ENCODE measurements at regions not wholly inside any gene's neighbourhood (a gene's known extent, or its start where the extent isn't known, plus 50 kb on each side); places are given as distances from the start of the nearest gene placed in this dataset.

DNA sequence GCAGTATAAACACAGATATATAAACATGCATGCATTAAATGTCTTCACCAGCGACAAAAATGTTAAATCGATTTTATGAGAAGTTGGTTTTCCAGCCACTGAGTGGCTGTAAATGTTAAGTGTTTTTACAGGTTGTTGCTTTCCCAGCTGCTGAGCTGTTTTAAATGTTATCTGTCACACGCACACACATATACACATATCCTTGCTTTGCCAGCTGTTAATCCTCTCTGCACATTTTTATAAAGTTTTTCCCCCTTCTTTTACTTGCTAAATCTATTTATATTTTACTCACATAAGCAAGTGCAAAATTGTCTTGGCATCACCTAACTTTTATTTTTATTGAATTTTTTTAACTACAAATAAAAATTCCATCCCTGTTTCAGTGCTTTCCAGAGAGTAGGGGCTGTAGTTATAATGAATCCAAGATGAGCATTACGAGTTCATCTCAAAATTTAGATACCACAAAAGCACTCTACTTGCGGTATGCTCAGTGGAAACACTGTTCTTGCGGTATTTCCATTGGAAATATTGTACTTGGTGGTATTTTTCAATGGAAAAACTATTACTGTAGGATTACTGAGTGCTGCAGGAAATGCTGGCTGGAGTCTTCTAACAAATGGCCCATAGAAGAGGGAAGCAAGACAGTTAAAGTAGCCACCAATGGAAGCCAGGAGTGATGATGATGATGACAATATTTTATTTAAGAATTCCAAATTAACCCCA is 124.9 kb upstream of the KCNJ16 start:
- Histone ChIP-seq H3K27ac (no peak overlapping the region), H3K4me3 (no peak overlapping the region), H3K27me3 (ENCODE audit: insufficient read depth in 3 of 3, low read length in 2 of 3) (no peaks in the 10 kb centered on the region), H3K9me3 (no peaks in the 10 kb centered on the region), H3K4me1 (peaks cover 14% of the 10 kb centered on the region), H3K36me3 (ENCODE audit: insufficient read depth in 1 of 2, low read depth in 1 of 2) (no peaks in the 10 kb centered on the region)
- intact Hi-C loops (cut with DNase I), result loop anchor here in 1 of 2 donors (10.0 kb wide), 1 partner anchor 345 kb away; no protein-coding TSS in a partner anchor
- no peak for DNase-seq
- ATAC-seq, result no peak
- TF ChIP-seq, protein P1, sequence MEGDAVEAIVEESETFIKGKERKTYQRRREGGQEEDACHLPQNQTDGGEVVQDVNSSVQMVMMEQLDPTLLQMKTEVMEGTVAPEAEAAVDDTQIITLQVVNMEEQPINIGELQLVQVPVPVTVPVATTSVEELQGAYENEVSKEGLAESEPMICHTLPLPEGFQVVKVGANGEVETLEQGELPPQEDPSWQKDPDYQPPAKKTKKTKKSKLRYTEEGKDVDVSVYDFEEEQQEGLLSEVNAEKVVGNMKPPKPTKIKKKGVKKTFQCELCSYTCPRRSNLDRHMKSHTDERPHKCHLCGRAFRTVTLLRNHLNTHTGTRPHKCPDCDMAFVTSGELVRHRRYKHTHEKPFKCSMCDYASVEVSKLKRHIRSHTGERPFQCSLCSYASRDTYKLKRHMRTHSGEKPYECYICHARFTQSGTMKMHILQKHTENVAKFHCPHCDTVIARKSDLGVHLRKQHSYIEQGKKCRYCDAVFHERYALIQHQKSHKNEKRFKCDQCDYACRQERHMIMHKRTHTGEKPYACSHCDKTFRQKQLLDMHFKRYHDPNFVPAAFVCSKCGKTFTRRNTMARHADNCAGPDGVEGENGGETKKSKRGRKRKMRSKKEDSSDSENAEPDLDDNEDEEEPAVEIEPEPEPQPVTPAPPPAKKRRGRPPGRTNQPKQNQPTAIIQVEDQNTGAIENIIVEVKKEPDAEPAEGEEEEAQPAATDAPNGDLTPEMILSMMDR (IDR thresholded peaks at IDR 0.05), result no peak
- 59 to 62% (median 62%) methylated on average over 6 of the region's 6 CpGs for WGBS, 3 donors

DNA sequence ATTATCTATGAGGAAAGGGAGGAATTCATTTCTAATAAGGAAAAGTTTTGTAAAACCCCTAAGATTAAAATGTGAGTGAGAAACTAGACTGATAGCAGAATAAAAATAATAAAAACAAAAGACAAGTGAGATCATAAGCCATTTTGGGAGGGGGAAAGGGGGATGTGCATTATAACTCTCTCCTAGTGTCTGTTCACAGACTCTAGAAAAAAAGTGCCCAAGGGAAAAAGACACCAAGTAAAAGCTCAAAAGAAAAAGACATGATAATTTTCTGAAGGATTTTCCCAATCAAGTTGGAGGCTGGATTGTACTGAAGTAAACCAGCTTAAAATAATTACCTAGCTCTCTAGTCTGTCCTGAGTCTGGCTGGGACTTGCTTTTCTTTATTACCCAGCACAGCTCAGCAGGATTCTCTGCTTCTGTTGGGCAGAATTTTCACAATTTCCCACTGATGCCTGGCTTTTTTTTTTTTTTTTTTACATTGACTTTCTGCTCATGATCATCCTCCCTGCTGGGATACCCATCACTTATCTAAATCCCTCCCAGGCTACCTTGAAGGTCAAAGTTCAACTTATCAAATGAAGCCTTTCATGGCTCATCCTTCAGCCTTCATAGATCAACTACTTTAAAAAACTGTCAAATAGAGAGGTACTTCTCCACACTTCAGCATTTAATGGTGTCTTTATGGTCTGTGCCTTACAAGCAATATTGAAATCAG is 124.2 kb upstream of the KCNJ16 start:
- Histone ChIP-seq H3K9me3 (no peaks in the 10 kb centered on the region), H3K4me3 (no peak overlapping the region), H3K36me3 (ENCODE audit: insufficient read depth in 1 of 2, low read depth in 1 of 2) (no peaks in the 10 kb centered on the region), H3K27ac (no peak overlapping the region), H3K4me1 (peaks cover 7% of the 10 kb centered on the region), H3K27me3 (ENCODE audit: insufficient read depth in 3 of 3, low read length in 2 of 3) (no peaks in the 10 kb centered on the region)
- ATAC-seq, result no peak
- TF ChIP-seq, protein P1 (IDR thresholded peaks at IDR 0.05), result no peak
- no peak for DNase-seq
- intact Hi-C loops (cut with DNase I), result loop anchor here in 1 of 2 donors (10.0 kb wide), 1 partner anchor 346 kb away; no protein-coding TSS in a partner anchor

DNA sequence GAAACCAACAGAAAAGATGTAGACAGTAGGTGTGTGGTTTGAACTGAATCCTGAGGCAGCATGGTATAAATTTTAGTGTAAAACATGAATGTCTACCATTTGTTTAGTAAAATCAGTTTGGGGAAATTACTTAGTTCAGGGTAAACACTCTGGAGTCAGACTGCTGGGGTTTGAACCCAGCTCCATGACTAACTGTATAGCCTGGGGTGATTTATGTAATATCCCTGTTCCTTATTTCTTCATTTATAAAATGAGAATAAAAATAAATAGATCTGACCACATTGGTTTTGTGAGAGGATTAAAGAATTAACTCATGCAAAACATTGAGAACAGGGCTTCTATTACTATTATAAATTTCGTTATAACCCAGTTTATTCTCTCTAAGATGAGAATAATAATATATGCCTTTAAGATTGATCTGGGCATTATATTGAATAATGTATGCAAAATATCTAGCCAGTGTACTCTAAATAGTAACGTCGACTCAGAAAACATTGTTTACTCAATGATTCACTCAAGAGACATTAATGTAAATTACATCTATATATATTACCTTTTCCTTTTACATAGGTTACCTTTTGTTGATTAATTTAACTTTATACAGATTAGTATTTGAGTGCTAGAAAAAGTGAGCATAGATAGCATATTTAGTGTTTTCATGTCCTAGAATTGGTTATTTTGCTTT is 120.6 kb upstream of the KCNJ16 start:
- H3K27ac ChIP-seq, result no peak overlapping the region
- intact Hi-C loops (cut with DNase I), result loop anchor here in 1 of 2 donors (10.0 kb wide), 1 partner anchor 350 kb away; no protein-coding TSS in a partner anchor
- H3K4me1 ChIP-seq, result no peaks in the 10 kb centered on the region
- ATAC-seq (no peak), DNase-seq (no peak)
- 93 to 98% (median 96%) methylated on average over 3 of the region's 3 CpGs for WGBS, 3 donors
- H3K36me3 ChIP-seq (ENCODE audit: insufficient read depth in 1 of 2, low read depth in 1 of 2), result no peaks in the 10 kb centered on the region
- no peaks in the 10 kb centered on the region for H3K9me3 ChIP-seq
- TF ChIP-seq, protein P1 (IDR thresholded peaks at IDR 0.05), result no peak
- no peak overlapping the region for H3K4me3 ChIP-seq
- no peaks in the 10 kb centered on the region for H3K27me3 ChIP-seq (ENCODE audit: insufficient read depth in 3 of 3, low read length in 2 of 3)

DNA sequence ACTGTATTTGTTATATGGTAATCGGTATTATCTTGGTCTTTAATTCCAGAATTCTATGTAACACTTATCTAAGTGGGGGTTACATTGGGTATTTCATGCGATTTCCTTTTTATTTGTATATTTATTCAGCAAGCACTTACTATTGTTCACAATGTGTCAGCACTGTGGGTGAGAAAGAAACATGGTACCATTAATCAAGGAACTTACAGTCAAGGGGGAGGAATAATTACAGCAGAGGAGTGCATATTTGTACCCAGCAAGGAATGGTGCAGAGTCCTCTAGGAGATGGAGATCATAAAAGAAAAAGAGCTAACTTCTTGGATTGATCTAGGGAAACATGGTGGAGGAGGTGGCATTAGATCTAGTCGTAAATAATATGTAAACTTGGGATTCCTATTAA is 117.0 kb upstream of the KCNJ16 start:
- no peaks in the 10 kb centered on the region for H3K36me3 ChIP-seq (ENCODE audit: insufficient read depth in 1 of 2, low read depth in 1 of 2)
- TF ChIP-seq, protein P1 (IDR thresholded peaks at IDR 0.05), result no peak
- 95 to 98% (median 96%) methylated on average over 3 of the region's 3 CpGs for WGBS, 3 donors
- intact Hi-C loops (cut with DNase I), result loop anchor here in 1 of 2 donors (10.0 kb wide), 1 partner anchor 353 kb away; no protein-coding TSS in a partner anchor
- H3K4me1 ChIP-seq, result peaks cover 18% of the 10 kb centered on the region
- DNase-seq (no peak), ATAC-seq (no peak)
- no peaks in the 10 kb centered on the region for H3K27me3 ChIP-seq (ENCODE audit: insufficient read depth in 3 of 3, low read length in 2 of 3)
- H3K27ac ChIP-seq, result no peak overlapping the region
- H3K4me3 ChIP-seq, result no peak overlapping the region
- no peaks in the 10 kb centered on the region for H3K9me3 ChIP-seq

All from psoas muscle (tissue), 7 donors.